Gastrocnemius medialis (tissue), 4 donors: ENCODE measurements at regions not wholly inside any gene's neighbourhood (a gene's known extent, or its start where the extent isn't known, plus 50 kb on each side); places are given as distances from the start of the nearest gene placed in this dataset.

ENCODE experiments used
- CTCF ChIP-seq, 5 experiments: fragments of 450-650 bp in 3 of 5; fragments of 200-600 bp in 2 of 5; sonication (generic) in 2 of 5; IDR thresholded peaks in 4 of 5; conservative IDR thresholded peaks in 1 of 5; 1 replicate in 4 of 5; 2 replicates in 1 of 5; pipeline ENCODE4 v1.5.1; 2016 to 2019; ENCODE audit warnings: antibody characterized with exemption in 5 of 5, mild to moderate bottlenecking in 3 of 5, moderate library complexity in 3 of 5
- POLR2A ChIP-seq, 2 donors: fragments of 450-650 bp; IDR thresholded peaks; one replicate each; pipeline ENCODE4 v1.6.1; 2017; ENCODE audit warnings: antibody characterized with exemption in 2 of 2, mild to moderate bottlenecking in 2 of 2, moderate library complexity in 2 of 2

GRCh38 chr3:80215191-80215590 is 447.4 kb upstream of the ROBO1 start:
- TF ChIP-seq CTCF (IDR thresholded peaks at IDR 0.05 in 4 of 5, conservative IDR thresholded peaks at IDR 0.05 in 1 of 5): no peak
- TF ChIP-seq POLR2A (IDR thresholded peaks at IDR 0.05): no peak
